ENCODE measurements at regions not wholly inside any gene's neighbourhood (a gene's known extent, or its start where the extent isn't known, plus 50 kb on each side); places are given as distances from the start of the nearest gene placed in this dataset.

DNA sequence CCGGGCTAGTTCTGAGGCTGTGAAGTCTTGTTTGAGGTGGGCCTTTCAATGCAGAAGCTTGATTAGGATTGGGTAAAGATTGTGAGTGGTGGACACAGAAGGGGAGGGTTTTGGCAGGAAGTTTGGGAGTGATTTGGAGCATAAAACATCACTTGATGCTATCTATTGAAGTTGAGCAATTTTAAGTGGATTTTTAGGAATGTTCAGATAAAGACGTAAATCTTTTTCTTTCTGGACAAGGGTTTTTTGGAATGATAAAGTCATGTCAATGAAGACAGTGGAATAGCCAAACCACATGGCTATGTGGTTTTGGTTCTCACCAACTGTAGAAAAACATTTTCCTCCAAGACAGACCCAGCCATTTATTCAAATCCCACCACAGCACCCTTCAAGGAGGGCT lies 111.2 kb upstream of the SNX19 start:
- TF ChIP-seq EZH2 (IDR thresholded peaks at IDR 0.05) (no peak), FOXP2 (optimal IDR thresholded peaks at IDR 0.05; ENCODE audit: control extremely low read depth, extremely low read length, insufficient read depth) (no peak), POLR2AphosphoS5 (IDR thresholded peaks at IDR 0.05; ENCODE audit: borderline replicate concordance, low read depth, low read length) (no peak)
